ENCODE measurements at regions not wholly inside any gene's neighbourhood (a gene's known extent, or its start where the extent isn't known, plus 50 kb on each side); places are given as distances from the start of the nearest gene placed in this dataset.

- Histone ChIP-seq H3F3A (ENCODE audit: low read depth) (no peaks in the 10 kb centered on the region), H3K9me3 (ENCODE audit: insufficient read depth, low read depth, low read length) (no peaks in the 10 kb centered on the region), H3K4me1 (ENCODE audit: insufficient read depth, low read length, poor library complexity, severe bottlenecking) (no peaks in the 10 kb centered on the region), H3K4me2 (ENCODE audit: low read depth, low read length, poor library complexity, severe bottlenecking) (no peak overlapping the region), H3K4me3 (ENCODE audit: low read length, poor library complexity, severe bottlenecking) (no peak overlapping the region), H3K27me3 (ENCODE audit: insufficient read depth, low read length, poor library complexity, severe bottlenecking) (no peaks in the 10 kb centered on the region), H3K9me2 (replicated peaks; ENCODE audit: low read depth, low read length) (no peaks in the 10 kb centered on the region), H3K36me3 (ENCODE audit: insufficient read depth, low read length) (no peaks in the 10 kb centered on the region), H3K9ac (ENCODE audit: low read depth, low read length, poor library complexity, severe bottlenecking) (no peak overlapping the region), H4K20me1 (ENCODE audit: insufficient read depth, low read length, poor library complexity, severe bottlenecking) (no peaks in the 10 kb centered on the region), H3K79me2 (ENCODE audit: insufficient read depth, low read length) (no peaks in the 10 kb centered on the region), H2AFZ (ENCODE audit: low read length) (no peak overlapping the region)
- no peak for TF ChIP-seq CTCF (conservative IDR thresholded peaks at IDR 0.05; ENCODE audit: low read length)
- no peak for TF ChIP-seq EZH2phosphoT487 (IDR thresholded peaks at IDR 0.05; ENCODE audit: borderline replicate concordance)
These were observed 254.4 kb downstream of the DAD1 start for GRCh38 chr14:22334627-22335026.

GRCh38 chr14:22334275-22334577 lies 254.8 kb downstream of the DAD1 start:
- H3K4me3 ChIP-seq (ENCODE audit: low read length, poor library complexity, severe bottlenecking): no peak overlapping the region
- H3K9me3 ChIP-seq (ENCODE audit: insufficient read depth, low read depth, low read length): no peaks in the 10 kb centered on the region
- no peak overlapping the region for H3K4me2 ChIP-seq (ENCODE audit: low read depth, low read length, poor library complexity, severe bottlenecking)
- no peak overlapping the region for H3K9ac ChIP-seq (ENCODE audit: low read depth, low read length, poor library complexity, severe bottlenecking)
- no peaks in the 10 kb centered on the region for H3K36me3 ChIP-seq (ENCODE audit: insufficient read depth, low read length)
- no peaks in the 10 kb centered on the region for H3K9me2 ChIP-seq (replicated peaks; ENCODE audit: low read depth, low read length)
- H3K79me2 ChIP-seq (ENCODE audit: insufficient read depth, low read length): no peaks in the 10 kb centered on the region
- no peaks in the 10 kb centered on the region for H4K20me1 ChIP-seq (ENCODE audit: insufficient read depth, low read length, poor library complexity, severe bottlenecking)
- H3K4me1 ChIP-seq (ENCODE audit: insufficient read depth, low read length, poor library complexity, severe bottlenecking): no peaks in the 10 kb centered on the region
- H2AFZ ChIP-seq (ENCODE audit: low read length): no peak overlapping the region
- no peaks in the 10 kb centered on the region for H3F3A ChIP-seq (ENCODE audit: low read depth)
- no peaks in the 10 kb centered on the region for H3K27me3 ChIP-seq (ENCODE audit: insufficient read depth, low read length, poor library complexity, severe bottlenecking)
- no peak for TF ChIP-seq EZH2phosphoT487 (IDR thresholded peaks at IDR 0.05; ENCODE audit: borderline replicate concordance)
- TF ChIP-seq CTCF (conservative IDR thresholded peaks at IDR 0.05; ENCODE audit: low read length): no peak

GRCh38 chr14:22333422-22334274 lies 255.4 kb downstream of the DAD1 start:
- Histone ChIP-seq H3K27me3 (ENCODE audit: insufficient read depth, low read length, poor library complexity, severe bottlenecking) (no peaks in the 10 kb centered on the region), H3K79me2 (ENCODE audit: insufficient read depth, low read length) (no peaks in the 10 kb centered on the region), H3K4me3 (ENCODE audit: low read length, poor library complexity, severe bottlenecking) (no peak overlapping the region), H4K20me1 (ENCODE audit: insufficient read depth, low read length, poor library complexity, severe bottlenecking) (no peaks in the 10 kb centered on the region), H3K9me3 (ENCODE audit: insufficient read depth, low read depth, low read length) (no peaks in the 10 kb centered on the region), H3K9ac (ENCODE audit: low read depth, low read length, poor library complexity, severe bottlenecking) (no peak overlapping the region), H3K4me2 (ENCODE audit: low read depth, low read length, poor library complexity, severe bottlenecking) (no peak overlapping the region), H2AFZ (ENCODE audit: low read length) (no peak overlapping the region), H3K36me3 (ENCODE audit: insufficient read depth, low read length) (no peaks in the 10 kb centered on the region), H3K9me2 (replicated peaks; ENCODE audit: low read depth, low read length) (no peaks in the 10 kb centered on the region), H3K4me1 (ENCODE audit: insufficient read depth, low read length, poor library complexity, severe bottlenecking) (no peaks in the 10 kb centered on the region), H3F3A (ENCODE audit: low read depth) (no peaks in the 10 kb centered on the region)
- TF ChIP-seq EZH2phosphoT487 (IDR thresholded peaks at IDR 0.05; ENCODE audit: borderline replicate concordance) (no peak), CTCF (conservative IDR thresholded peaks at IDR 0.05; ENCODE audit: low read length) (no peak)

All from Loucy (cell line).